HCT116 (cell line): ENCODE measurements at regions not wholly inside any gene's neighbourhood (a gene's known extent, or its start where the extent isn't known, plus 50 kb on each side); places are given as distances from the start of the nearest gene placed in this dataset.

Source experiments
- ATAC-seq: fragments of 200-7000 bp; cut with Tn5 transposase; 2 replicates; pipeline ENCODE4 v1.9.1; 2020; ENCODE audit warnings: mild to moderate bottlenecking, moderate library complexity
- BruUV-seq: library from RNA; stranded (reverse); fragments of 400-500 nt; replicated peaks from 2 replicates; lab custom pipeline; 2021; lab: Mats Ljungman, UMichigan
- CTCF ChIA-PET: fragments of 300-600 bp; sonication (Branson Sonifier 250); formaldehyde crosslinking; loops from one replicate; lab custom pipeline; 2021; ENCODE audit warnings: antibody characterized with exemption; lab: Charles Lee
- POLR2A ChIA-PET: fragments of 300-600, 350-600 bp; sonication (Branson Sonifier 250); formaldehyde crosslinking; loops from one replicate; lab custom pipeline; 2021; ENCODE audit warnings: antibody characterized with exemption; lab: Charles Lee
- RAD21 ChIA-PET, 2 experiments: fragments of 300-600 bp; sonication (Branson Sonifier 250); formaldehyde crosslinking; loops; one replicate each; lab custom pipeline; 2023; ENCODE audit warnings: low total read pairs in 2 of 2; ENCODE audit not compliant: uncharacterized antibody in 2 of 2, unreplicated experiment in 2 of 2, low non-redundant PET in 1 of 2; lab: Charles Lee
- DNase-seq: peaks from one replicate; pipeline ENCODE4 v3.0.0-alpha.2; 2010; ENCODE audit warnings: low read depth, low spot score
- H2AFZ ChIP-seq: fragments of 200-600 bp; shearing (Covaris generic), sonication (generic); 2 replicates; pipeline ENCODE4 v1.6.1; 2017; ENCODE audit warnings: low read depth, mixed run types, mixed read lengths, antibody characterized with exemption, low read length; ENCODE audit not compliant: poor library complexity, severe bottlenecking
- H3K27ac ChIP-seq: 2 replicates; pipeline ENCODE4 v1.5.1; 2012; ENCODE audit warnings: low read depth, low read length
- H3K27me3 ChIP-seq: fragments of 200-600 bp; sonication (generic); 2 replicates; pipeline ENCODE4 v1.6.1; 2016; ENCODE audit warnings: mixed run types, low read length, mixed read lengths; ENCODE audit not compliant: insufficient read depth
- H3K36me3 ChIP-seq, 2 experiments: fragments of 200-500 bp in 1 of 2; fragments of 200-600 bp in 1 of 2; sonication (Bioruptor generic) in 1 of 2; sonication (generic) in 1 of 2; 2 replicates each; pipeline versions ENCODE4 v1.5.1 to v1.6.1; 2014 to 2016; ENCODE audit warnings: low read length in 2 of 2, inconsistent platforms in 1 of 2, mixed read lengths in 1 of 2, mixed run types in 1 of 2; ENCODE audit not compliant: insufficient read depth in 2 of 2, control insufficient read depth in 1 of 2
- H3K4me1 ChIP-seq, 2 experiments: fragments of 200-600 bp in 1 of 2; sonication (generic) in 1 of 2; 2 replicates each; pipeline versions ENCODE4 v1.5.1 to v1.6.1; 2012 to 2017; ENCODE audit warnings: low read length in 2 of 2, inconsistent platforms in 1 of 2, mild to moderate bottlenecking in 1 of 2, mixed read lengths in 1 of 2, mixed run types in 1 of 2, moderate library complexity in 1 of 2; ENCODE audit not compliant: insufficient read depth in 2 of 2, control insufficient read depth in 1 of 2
- H3K4me2 ChIP-seq: fragments of 200-600 bp; sonication (generic); 2 replicates; pipeline ENCODE4 v1.6.1; 2017; ENCODE audit warnings: mixed run types, low read length, mixed read lengths
- H3K4me3 ChIP-seq, 2 experiments: fragments of 200-600 bp in 1 of 2; sonication (generic) in 1 of 2; replicated peaks in 1 of 2; 2 replicates each; pipeline ENCODE4 v1.5.1; 2011 to 2016; ENCODE audit warnings: low read length in 2 of 2, control low read depth in 1 of 2, low read depth in 1 of 2, mild to moderate bottlenecking in 1 of 2, mixed read lengths in 1 of 2, mixed run types in 1 of 2
- H3K79me2 ChIP-seq: fragments of 200-600 bp; sonication (generic); 2 replicates; pipeline ENCODE4 v1.6.1; 2017; ENCODE audit warnings: mild to moderate bottlenecking, mixed run types, low read length, moderate library complexity, mixed read lengths; ENCODE audit not compliant: insufficient read depth
- H3K9ac ChIP-seq: fragments of 200-600 bp; sonication (generic); 2 replicates; pipeline ENCODE4 v1.6.1; 2016; ENCODE audit warnings: low read length, mixed read lengths
- H3K9me2 ChIP-seq: fragments of 200-600 bp; sonication (generic), shearing (Covaris generic); 2 replicates; pipeline ENCODE4 v1.6.1; 2017; ENCODE audit warnings: mixed run types, mild to moderate bottlenecking, moderate library complexity; ENCODE audit not compliant: insufficient read depth
- H3K9me3 ChIP-seq, 2 experiments: fragments of 200-500 bp in 1 of 2; fragments of 200-600 bp in 1 of 2; sonication (Bioruptor generic) in 1 of 2; sonication (generic) in 1 of 2; 2 replicates each; pipeline ENCODE4 v1.6.1; 2014 to 2017; ENCODE audit warnings: low read length in 2 of 2, mixed read lengths in 2 of 2, inconsistent platforms in 1 of 2, low read depth in 1 of 2, mild to moderate bottlenecking in 1 of 2, mixed run types in 1 of 2, moderate library complexity in 1 of 2; ENCODE audit not compliant: control insufficient read depth in 1 of 2, insufficient read depth in 1 of 2
- H4K20me1 ChIP-seq: fragments of 200-600 bp; sonication (generic), shearing (Covaris generic); 2 replicates; pipeline ENCODE4 v1.6.1; 2017; ENCODE audit warnings: mixed run types, mild to moderate bottlenecking, moderate library complexity; ENCODE audit not compliant: insufficient read depth
- ATF3 ChIP-seq: IDR thresholded peaks from 2 replicates; pipeline ENCODE4 v1.6.1; 2012
- CBX3 ChIP-seq: IDR thresholded peaks from 2 replicates; pipeline ENCODE4 v1.6.1; 2012; ENCODE audit warnings: low read depth
- CTCF ChIP-seq, 3 experiments: fragments of 200-600 bp in 1 of 3; sonication (generic) in 1 of 3; IDR thresholded peaks in 2 of 3; conservative IDR thresholded peaks in 1 of 3; 2 replicates each; pipeline ENCODE4 v1.5.1; 2012 to 2017; ENCODE audit warnings: low read depth in 2 of 3, low read length in 2 of 3, antibody characterized with exemption in 1 of 3, borderline replicate concordance in 1 of 3, control low read depth in 1 of 3, mild to moderate bottlenecking in 1 of 3, mixed read lengths in 1 of 3, mixed run types in 1 of 3, moderate library complexity in 1 of 3; ENCODE audit not compliant: insufficient read depth in 1 of 3
- EZH2 ChIP-seq: fragments of 200-600 bp; sonication (generic); IDR thresholded peaks from 2 replicates; pipeline ENCODE4 v1.6.1; 2017; ENCODE audit warnings: antibody characterized with exemption, mixed run types
- FOSL1 ChIP-seq: IDR thresholded peaks from 2 replicates; pipeline ENCODE4 v1.6.1; 2012; ENCODE audit warnings: low read depth
- JUND ChIP-seq: IDR thresholded peaks from 2 replicates; pipeline ENCODE4 v1.6.1; 2012
- POLR2A ChIP-seq: IDR thresholded peaks from 2 replicates; pipeline ENCODE4 v1.7.0; 2011; ENCODE audit warnings: borderline replicate concordance; ENCODE audit not compliant: insufficient read depth, insufficient read length; ENCODE audit errors: extremely low read depth
- POLR2AphosphoS5 ChIP-seq: IDR thresholded peaks from 2 replicates; pipeline ENCODE4 v1.6.1; 2011; ENCODE audit warnings: mild to moderate bottlenecking, low read depth, low read length, moderate library complexity
- RAD21 ChIP-seq: IDR thresholded peaks from 2 replicates; pipeline ENCODE4 v1.6.1; 2012; ENCODE audit warnings: low read depth, mild to moderate bottlenecking
- REST ChIP-seq: IDR thresholded peaks from 2 replicates; pipeline ENCODE4 v1.6.1; 2012; ENCODE audit warnings: low read depth
- SIN3A ChIP-seq: IDR thresholded peaks from 2 replicates; pipeline ENCODE4 v1.6.1; 2012; ENCODE audit warnings: low read depth
- SP1 ChIP-seq: IDR thresholded peaks from 2 replicates; pipeline ENCODE4 v1.6.1; 2012; ENCODE audit warnings: low read depth
- SRF ChIP-seq: IDR thresholded peaks from 2 replicates; pipeline ENCODE4 v1.6.1; 2012; ENCODE audit warnings: low read depth
- TCF7L2 ChIP-seq: IDR thresholded peaks from 2 replicates; pipeline ENCODE4 v1.7.0; 2011; ENCODE audit warnings: borderline replicate concordance, inconsistent platforms; ENCODE audit not compliant: insufficient read depth, insufficient read length; ENCODE audit errors: extremely low read depth
- ZFX ChIP-seq: fragments of 450-650 bp; IDR thresholded peaks from 2 replicates; pipeline ENCODE4 v1.6.1; 2017
- ZNF274 ChIP-seq: fragments of 200-500 bp; sonication (Bioruptor generic); IDR thresholded peaks from 2 replicates; pipeline ENCODE4 v1.6.1; 2014; ENCODE audit warnings: mild to moderate bottlenecking, low read depth, low read length, inconsistent platforms
- intact Hi-C: fragments of 100-400 bp; cut with micrococcal nuclease; formaldehyde crosslinking; loops from 2 replicates; pipeline ENCODE4 v1.10.0; 2022

GRCh38 chr11:92607969-92608722 is 361.3 kb upstream of the MTNR1B start:
- Histone ChIP-seq H3K27ac (no peak overlapping the region), H3K4me3 (no peak overlapping the region), H3K4me2 (no peak overlapping the region), H3K4me1 (no peaks in the 10 kb centered on the region), H2AFZ (no peak overlapping the region), H3K79me2 (no peaks in the 10 kb centered on the region), H3K9me3 (no peaks in the 10 kb centered on the region), H3K9ac (no peak overlapping the region), H3K36me3 (no peaks in the 10 kb centered on the region), H4K20me1 (no peaks in the 10 kb centered on the region), H3K27me3 (no peaks in the 10 kb centered on the region), H3K9me2 (no peaks in the 10 kb centered on the region)
- no peak for DNase-seq
- POLR2A ChIA-PET, result no interaction called here
- BruUV-seq, result no TSS peak
- no peak for TF ChIP-seq TCF7L2
- intact Hi-C loops, result no loop called here
- no peak for ATAC-seq
- RAD21 ChIA-PET, result no interaction called here
- CTCF ChIA-PET, result no interaction called here

- POLR2A ChIA-PET, result no interaction called here
- TF ChIP-seq ZNF274 (no peak), CTCF (IDR thresholded peaks at IDR 0.05 in 2 of 3, conservative IDR thresholded peaks at IDR 0.05 in 1 of 3; ENCODE audit: borderline replicate concordance in 1 of 3, insufficient read depth in 1 of 3, low read depth in 2 of 3, low read length in 2 of 3) (no peak), SP1 (no peak), EZH2 (no peak), SRF (no peak), ATF3 (no peak), SIN3A (no peak), POLR2AphosphoS5 (no peak), FOSL1 (no peak), JUND (no peak), POLR2A (no peak), ZFX (no peak), CBX3 (no peak), REST (no peak), TCF7L2 (no peak), RAD21 (no peak)
- no peaks in the 10 kb centered on the region; a peak in 1 of 4 replicates for H3K9me3 ChIP-seq
- no peak overlapping the region for H2AFZ ChIP-seq
- DNase-seq, result no peak
- no peak overlapping the region for H3K27ac ChIP-seq
- RAD21 ChIA-PET, result no interaction called here
- no peaks in the 10 kb centered on the region for H4K20me1 ChIP-seq
- no peaks in the 10 kb centered on the region for H3K36me3 ChIP-seq
- no peaks in the 10 kb centered on the region for H3K27me3 ChIP-seq
- intact Hi-C loops, result no loop called here
- H3K4me2 ChIP-seq, result no peak overlapping the region
- no peaks in the 10 kb centered on the region for H3K9me2 ChIP-seq
- ATAC-seq, result no peak
- no peaks in the 10 kb centered on the region for H3K4me1 ChIP-seq
- BruUV-seq, result no TSS peak
- H3K79me2 ChIP-seq, result no peaks in the 10 kb centered on the region
- no peak overlapping the region for H3K4me3 ChIP-seq
- H3K9ac ChIP-seq, result no peak overlapping the region
- CTCF ChIA-PET, result no interaction called here
Measured at GRCh38 chr11:92611157-92611556, 358.3 kb upstream of the MTNR1B start.
